ENCODE measurements at regions not wholly inside any gene's neighbourhood (a gene's known extent, or its start where the extent isn't known, plus 50 kb on each side); places are given as distances from the start of the nearest gene placed in this dataset.
A peak's percentile ranks its signal among the peaks of the same experiment; 100 is the strongest.

DNA sequence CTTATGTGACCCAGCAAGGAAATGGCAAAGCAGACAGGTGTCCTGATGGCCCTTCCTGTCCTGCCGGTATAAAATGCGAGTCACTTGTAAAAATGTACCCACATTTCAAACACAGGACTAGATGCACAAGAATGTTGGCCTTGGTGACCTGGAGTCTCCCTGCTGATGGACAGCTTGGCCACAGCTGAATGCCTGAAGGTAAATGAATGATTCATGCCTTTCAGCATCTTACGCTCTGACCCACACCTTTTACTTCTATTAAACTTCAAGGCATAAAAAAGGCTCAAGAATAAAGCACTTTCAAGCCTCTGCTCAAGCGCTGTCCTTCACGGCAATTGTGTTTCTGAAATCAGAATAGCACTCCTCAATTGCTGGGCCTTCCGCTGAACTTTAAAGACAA is 228.0 kb upstream of the SLCO3A1 start:
- peak; percentile 23 for DNase-seq (ENCODE audit: low spot score)
- Histone ChIP-seq H3K27me3 (no peaks in the 10 kb centered on the region), H3K9ac (no peak overlapping the region), H3K4me3 (no peak overlapping the region), H2AFZ (replicated peaks) (peak overlapping the region; percentile 57), H3K36me3 (no peaks in the 10 kb centered on the region), H3K9me3 (ENCODE audit: low read depth) (no peaks in the 10 kb centered on the region), H4K20me1 (ENCODE audit: low read depth) (no peaks in the 10 kb centered on the region), H3K4me2 (peak overlapping the region; percentile 52), H3F3A (ENCODE audit: low read depth) (peaks cover 20% of the 10 kb centered on the region), H3K4me1 (peaks cover 45% of the 10 kb centered on the region), H3K27ac (peak overlapping the region; percentile 53), H3K79me2 (ENCODE audit: low read depth) (no peaks in the 10 kb centered on the region)
- Mint-ChIP-seq H3K9me3 (no peaks in the 10 kb centered on the region), H3K27ac (peak overlapping the region; percentile 59), H3K36me3 (no peaks in the 10 kb centered on the region), H3K4me1 (peaks cover 68% of the 10 kb centered on the region), H3K27me3 (ENCODE audit: insufficient read depth, low read depth) (peaks cover 6% of the 10 kb centered on the region), H3K4me3 (no peak overlapping the region)
- no peak for TF ChIP-seq EZH2 (IDR thresholded peaks at IDR 0.05)
- TF ChIP-seq, protein P1, sequence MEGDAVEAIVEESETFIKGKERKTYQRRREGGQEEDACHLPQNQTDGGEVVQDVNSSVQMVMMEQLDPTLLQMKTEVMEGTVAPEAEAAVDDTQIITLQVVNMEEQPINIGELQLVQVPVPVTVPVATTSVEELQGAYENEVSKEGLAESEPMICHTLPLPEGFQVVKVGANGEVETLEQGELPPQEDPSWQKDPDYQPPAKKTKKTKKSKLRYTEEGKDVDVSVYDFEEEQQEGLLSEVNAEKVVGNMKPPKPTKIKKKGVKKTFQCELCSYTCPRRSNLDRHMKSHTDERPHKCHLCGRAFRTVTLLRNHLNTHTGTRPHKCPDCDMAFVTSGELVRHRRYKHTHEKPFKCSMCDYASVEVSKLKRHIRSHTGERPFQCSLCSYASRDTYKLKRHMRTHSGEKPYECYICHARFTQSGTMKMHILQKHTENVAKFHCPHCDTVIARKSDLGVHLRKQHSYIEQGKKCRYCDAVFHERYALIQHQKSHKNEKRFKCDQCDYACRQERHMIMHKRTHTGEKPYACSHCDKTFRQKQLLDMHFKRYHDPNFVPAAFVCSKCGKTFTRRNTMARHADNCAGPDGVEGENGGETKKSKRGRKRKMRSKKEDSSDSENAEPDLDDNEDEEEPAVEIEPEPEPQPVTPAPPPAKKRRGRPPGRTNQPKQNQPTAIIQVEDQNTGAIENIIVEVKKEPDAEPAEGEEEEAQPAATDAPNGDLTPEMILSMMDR (IDR thresholded peaks at IDR 0.05) = no peak
- TF ChIP-seq EZH2phosphoT487 (IDR thresholded peaks at IDR 0.05) = no peak

DNA sequence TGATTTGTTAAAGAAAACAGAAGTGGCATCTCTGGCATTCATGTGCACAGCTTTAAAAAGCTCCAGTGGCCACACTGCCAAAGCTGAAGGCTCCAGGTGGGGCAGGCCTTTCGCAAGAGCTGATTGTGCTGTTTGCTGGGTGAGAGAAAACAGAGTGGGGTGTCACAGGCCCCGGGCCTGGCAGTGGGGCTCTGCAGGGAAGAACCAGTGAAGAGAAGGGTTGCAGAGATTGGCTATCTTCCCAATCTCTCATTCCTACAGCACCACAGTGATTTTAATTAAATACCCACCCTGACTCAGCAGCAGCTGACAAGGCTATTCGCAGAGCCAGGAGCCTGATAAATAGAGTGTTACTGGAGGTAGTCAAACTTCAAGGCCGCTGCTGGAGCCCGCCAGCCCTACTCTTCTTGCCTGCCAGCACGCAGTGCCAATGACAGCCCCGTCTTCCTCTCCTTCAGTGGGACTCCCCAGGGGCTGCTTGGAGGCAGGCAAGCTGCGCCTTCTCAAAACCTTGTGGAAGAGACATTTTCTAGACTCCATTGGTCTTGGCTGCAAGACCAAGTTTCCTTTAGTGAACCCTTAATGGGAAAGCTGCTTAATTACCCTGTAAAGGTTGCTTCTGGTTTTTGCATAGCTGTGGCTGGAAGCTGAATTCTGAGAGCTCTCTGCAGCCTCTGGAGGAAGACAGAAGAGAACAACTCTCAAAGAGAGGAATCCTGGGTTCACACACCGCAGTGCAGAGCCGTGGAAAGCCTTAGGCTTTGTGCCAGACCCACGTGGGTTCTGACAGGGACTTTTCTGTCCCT is 225.8 kb upstream of the SLCO3A1 start:
- TF ChIP-seq, protein P1 (IDR thresholded peaks at IDR 0.05) = no peak
- TF ChIP-seq EZH2 (IDR thresholded peaks at IDR 0.05) (no peak), EZH2phosphoT487 (IDR thresholded peaks at IDR 0.05) (no peak)
- Histone ChIP-seq H2AFZ (replicated peaks) (peak overlapping the region; percentile 2), H3K4me3 (no peak overlapping the region), H3K79me2 (ENCODE audit: low read depth) (no peaks in the 10 kb centered on the region), H3K36me3 (no peaks in the 10 kb centered on the region), H3K4me2 (no peak overlapping the region), H3K9me3 (ENCODE audit: low read depth) (no peaks in the 10 kb centered on the region), H3K9ac (no peak overlapping the region), H3K27me3 (no peaks in the 10 kb centered on the region), H3K4me1 (peaks cover 26% of the 10 kb centered on the region), H4K20me1 (ENCODE audit: low read depth) (no peaks in the 10 kb centered on the region), H3F3A (ENCODE audit: low read depth) (peaks cover 13% of the 10 kb centered on the region), H3K27ac (no peak overlapping the region)
- DNase-seq (ENCODE audit: low spot score) = no peak
- peak overlapping the region; percentile 86 for H3K27ac Mint-ChIP-seq
- no peaks in the 10 kb centered on the region for H3K9me3 Mint-ChIP-seq
- peaks cover 7% of the 10 kb centered on the region for H3K27me3 Mint-ChIP-seq (ENCODE audit: insufficient read depth, low read depth)
- H3K4me3 Mint-ChIP-seq = no peak overlapping the region
- H3K36me3 Mint-ChIP-seq = no peaks in the 10 kb centered on the region
- peaks cover 46% of the 10 kb centered on the region for H3K4me1 Mint-ChIP-seq

DNA sequence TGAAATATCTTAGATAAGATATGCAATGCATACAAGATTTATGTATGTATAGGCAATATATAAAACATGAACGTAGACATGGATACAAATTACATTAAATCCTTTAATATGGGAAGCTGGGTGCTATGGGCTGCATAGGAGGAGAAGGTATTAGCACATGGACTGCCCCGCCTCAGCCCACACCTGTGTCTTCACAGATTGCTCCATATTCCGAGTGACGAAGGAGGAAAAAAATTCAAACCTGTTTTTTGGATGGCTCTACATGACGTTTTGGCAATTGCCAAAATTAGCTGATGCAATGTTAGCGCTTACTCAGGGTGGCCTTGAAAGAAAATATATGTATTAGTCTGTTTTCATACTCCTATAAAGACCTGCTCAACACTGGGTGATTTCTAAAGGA is 223.4 kb upstream of the SLCO3A1 start:
- Mint-ChIP-seq H3K9me3 (no peaks in the 10 kb centered on the region), H3K36me3 (no peaks in the 10 kb centered on the region), H3K27ac (no peak overlapping the region), H3K4me1 (peaks cover 33% of the 10 kb centered on the region), H3K27me3 (ENCODE audit: insufficient read depth, low read depth) (peaks cover 8% of the 10 kb centered on the region), H3K4me3 (no peak overlapping the region)
- Histone ChIP-seq H3K4me1 (peaks cover 18% of the 10 kb centered on the region), H3K27ac (no peak overlapping the region), H3K9ac (no peak overlapping the region), H3K4me3 (no peak overlapping the region), H3K36me3 (no peaks in the 10 kb centered on the region), H3K9me3 (ENCODE audit: low read depth) (no peaks in the 10 kb centered on the region), H3F3A (ENCODE audit: low read depth) (peaks cover 4% of the 10 kb centered on the region), H4K20me1 (ENCODE audit: low read depth) (no peaks in the 10 kb centered on the region), H3K79me2 (ENCODE audit: low read depth) (no peaks in the 10 kb centered on the region), H3K27me3 (no peaks in the 10 kb centered on the region), H3K4me2 (no peak overlapping the region), H2AFZ (replicated peaks) (no peak overlapping the region)
- TF ChIP-seq, protein P1 (IDR thresholded peaks at IDR 0.05) = no peak
- TF ChIP-seq EZH2phosphoT487 (IDR thresholded peaks at IDR 0.05) (no peak), EZH2 (IDR thresholded peaks at IDR 0.05) (no peak)
- DNase-seq (ENCODE audit: low spot score) = no peak

Measured in neural progenitor cell (in vitro differentiated cells).